Ishikawa (cell line): ENCODE measurements at regions not wholly inside any gene's neighbourhood (a gene's known extent, or its start where the extent isn't known, plus 50 kb on each side); places are given as distances from the start of the nearest gene placed in this dataset.

Source experiments
- CEBPB ChIP-seq: IDR thresholded peaks from 2 replicates; pipeline ENCODE4 v1.6.1; 2012
- CREB1 ChIP-seq: IDR thresholded peaks from 2 replicates; pipeline ENCODE4 v1.6.1; 2012; ENCODE audit warnings: low read depth
- EGR1 ChIP-seq: IDR thresholded peaks from 2 replicates; pipeline ENCODE4 v1.6.1; 2012
- EP300 ChIP-seq: IDR thresholded peaks from 2 replicates; pipeline ENCODE4 v1.6.1; 2012; ENCODE audit warnings: borderline replicate concordance
- FOXM1 ChIP-seq: IDR thresholded peaks from 2 replicates; pipeline ENCODE4 v1.6.1; 2012; ENCODE audit warnings: low read depth, borderline replicate concordance
- NFIC ChIP-seq: IDR thresholded peaks from 2 replicates; pipeline ENCODE4 v1.6.1; 2012
- RAD21 ChIP-seq: IDR thresholded peaks from 2 replicates; pipeline ENCODE4 v1.6.1; 2012; ENCODE audit warnings: low read depth
- TAF1 ChIP-seq: IDR thresholded peaks from 2 replicates; pipeline ENCODE4 v1.6.1; 2012; ENCODE audit warnings: low read depth, mild to moderate bottlenecking
- TCF12 ChIP-seq: IDR thresholded peaks from 2 replicates; pipeline ENCODE4 v1.6.1; 2012; ENCODE audit warnings: low read depth
- TEAD4 ChIP-seq: IDR thresholded peaks from 2 replicates; pipeline ENCODE4 v1.6.1; 2012
- YY1 ChIP-seq: IDR thresholded peaks from 2 replicates; pipeline ENCODE4 v1.6.1; 2012; ENCODE audit warnings: low read depth
- ZBTB7A ChIP-seq: IDR thresholded peaks from 2 replicates; pipeline ENCODE4 v1.6.1; 2012; ENCODE audit warnings: low read depth
- TF ChIP-seq, protein P1 (sequence below): IDR thresholded peaks from 2 replicates; pipeline ENCODE4 v1.6.1; 2012
- TF ChIP-seq, protein P2 (sequence below): IDR thresholded peaks from 2 replicates; pipeline ENCODE4 v1.6.1; 2012
- TF ChIP-seq, protein P3 (sequence below): IDR thresholded peaks from 2 replicates; pipeline ENCODE4 v1.6.1; 2012; ENCODE audit warnings: low read depth, mild to moderate bottlenecking

DNA sequence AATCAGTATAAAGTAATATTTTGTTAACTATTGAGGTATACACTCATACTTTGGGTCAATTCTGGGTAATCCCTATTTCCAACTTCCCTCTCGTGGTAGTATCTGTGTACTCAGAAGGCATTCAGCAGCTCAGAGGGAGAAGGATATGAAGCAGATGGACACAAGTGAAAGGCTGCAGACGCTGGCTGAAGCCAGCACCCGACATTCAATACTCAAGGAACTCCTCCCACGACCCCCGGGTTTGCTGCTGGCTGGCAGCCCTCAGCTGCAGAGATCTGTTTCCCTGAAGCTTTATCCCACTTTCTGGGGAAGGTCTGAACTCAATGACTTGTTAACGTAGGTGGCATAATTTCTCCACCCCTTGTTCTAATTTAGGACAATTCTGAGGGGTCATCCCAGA lies 847.3 kb upstream of the SOX11 start:
- TF ChIP-seq FOXM1 (no peak), CREB1 (no peak), EGR1 (no peak), TAF1 (no peak), NFIC (no peak), RAD21 (no peak), ZBTB7A (no peak), TCF12 (no peak), TEAD4 (no peak), EP300 (no peak), YY1 (no peak), CEBPB (no peak)
- TF ChIP-seq, protein P1, sequence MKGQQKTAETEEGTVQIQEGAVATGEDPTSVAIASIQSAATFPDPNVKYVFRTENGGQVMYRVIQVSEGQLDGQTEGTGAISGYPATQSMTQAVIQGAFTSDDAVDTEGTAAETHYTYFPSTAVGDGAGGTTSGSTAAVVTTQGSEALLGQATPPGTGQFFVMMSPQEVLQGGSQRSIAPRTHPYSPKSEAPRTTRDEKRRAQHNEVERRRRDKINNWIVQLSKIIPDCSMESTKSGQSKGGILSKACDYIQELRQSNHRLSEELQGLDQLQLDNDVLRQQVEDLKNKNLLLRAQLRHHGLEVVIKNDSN: no peak
- TF ChIP-seq, protein P2, sequence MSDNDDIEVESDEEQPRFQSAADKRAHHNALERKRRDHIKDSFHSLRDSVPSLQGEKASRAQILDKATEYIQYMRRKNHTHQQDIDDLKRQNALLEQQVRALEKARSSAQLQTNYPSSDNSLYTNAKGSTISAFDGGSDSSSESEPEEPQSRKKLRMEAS: no peak
- TF ChIP-seq, protein P3, sequence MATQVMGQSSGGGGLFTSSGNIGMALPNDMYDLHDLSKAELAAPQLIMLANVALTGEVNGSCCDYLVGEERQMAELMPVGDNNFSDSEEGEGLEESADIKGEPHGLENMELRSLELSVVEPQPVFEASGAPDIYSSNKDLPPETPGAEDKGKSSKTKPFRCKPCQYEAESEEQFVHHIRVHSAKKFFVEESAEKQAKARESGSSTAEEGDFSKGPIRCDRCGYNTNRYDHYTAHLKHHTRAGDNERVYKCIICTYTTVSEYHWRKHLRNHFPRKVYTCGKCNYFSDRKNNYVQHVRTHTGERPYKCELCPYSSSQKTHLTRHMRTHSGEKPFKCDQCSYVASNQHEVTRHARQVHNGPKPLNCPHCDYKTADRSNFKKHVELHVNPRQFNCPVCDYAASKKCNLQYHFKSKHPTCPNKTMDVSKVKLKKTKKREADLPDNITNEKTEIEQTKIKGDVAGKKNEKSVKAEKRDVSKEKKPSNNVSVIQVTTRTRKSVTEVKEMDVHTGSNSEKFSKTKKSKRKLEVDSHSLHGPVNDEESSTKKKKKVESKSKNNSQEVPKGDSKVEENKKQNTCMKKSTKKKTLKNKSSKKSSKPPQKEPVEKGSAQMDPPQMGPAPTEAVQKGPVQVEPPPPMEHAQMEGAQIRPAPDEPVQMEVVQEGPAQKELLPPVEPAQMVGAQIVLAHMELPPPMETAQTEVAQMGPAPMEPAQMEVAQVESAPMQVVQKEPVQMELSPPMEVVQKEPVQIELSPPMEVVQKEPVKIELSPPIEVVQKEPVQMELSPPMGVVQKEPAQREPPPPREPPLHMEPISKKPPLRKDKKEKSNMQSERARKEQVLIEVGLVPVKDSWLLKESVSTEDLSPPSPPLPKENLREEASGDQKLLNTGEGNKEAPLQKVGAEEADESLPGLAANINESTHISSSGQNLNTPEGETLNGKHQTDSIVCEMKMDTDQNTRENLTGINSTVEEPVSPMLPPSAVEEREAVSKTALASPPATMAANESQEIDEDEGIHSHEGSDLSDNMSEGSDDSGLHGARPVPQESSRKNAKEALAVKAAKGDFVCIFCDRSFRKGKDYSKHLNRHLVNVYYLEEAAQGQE: no peak

DNA sequence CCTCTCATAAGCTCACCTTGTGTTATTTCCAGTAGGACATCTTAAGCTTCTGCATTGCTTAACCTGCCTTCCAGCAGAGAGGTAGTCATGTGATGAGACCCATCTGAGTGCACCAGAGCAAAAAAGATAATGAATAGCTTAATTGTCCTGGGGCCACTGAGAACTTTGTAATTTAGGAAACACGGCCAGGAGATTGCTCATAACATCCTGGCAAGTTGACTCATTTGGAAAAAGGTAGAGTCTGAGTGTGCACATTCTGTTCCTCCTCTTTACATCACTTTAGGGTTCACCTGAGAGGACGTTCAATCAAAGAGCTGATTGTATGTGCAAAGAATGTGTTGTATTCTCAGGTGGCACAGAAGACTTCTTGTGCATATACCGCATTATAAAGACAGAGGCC lies 830.2 kb upstream of the SOX11 start:
- TF ChIP-seq TEAD4 (no peak), EP300 (no peak), EGR1 (no peak), FOXM1 (no peak), TAF1 (no peak), YY1 (no peak), CREB1 (no peak), RAD21 (no peak), NFIC (no peak), ZBTB7A (no peak), TCF12 (no peak), CEBPB (no peak)
- TF ChIP-seq, protein P1: no peak
- TF ChIP-seq, protein P2: no peak
- TF ChIP-seq, protein P3: no peak

DNA sequence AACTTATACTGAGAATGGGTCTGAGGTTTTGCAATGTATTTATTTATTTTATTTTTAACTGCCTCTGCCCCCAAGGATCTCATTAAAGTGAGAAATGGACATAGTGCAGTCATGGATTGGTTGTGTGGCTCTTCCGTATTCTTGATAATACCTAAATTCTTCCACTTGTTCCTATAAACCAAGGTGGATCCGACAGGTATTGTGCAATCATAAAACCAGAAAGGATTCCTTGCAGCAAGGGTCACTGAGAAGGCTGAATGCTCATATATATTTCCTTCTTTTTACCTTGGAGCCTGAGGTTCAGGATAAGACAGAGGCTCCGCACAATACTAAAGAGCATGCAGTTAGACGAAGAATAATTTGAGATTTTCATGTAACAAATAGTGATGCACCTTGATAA lies 826.0 kb upstream of the SOX11 start:
- TF ChIP-seq, protein P3: no peak
- no peak for TF ChIP-seq RAD21
- TF ChIP-seq NFIC: no peak
- no peak for TF ChIP-seq EGR1
- TF ChIP-seq ZBTB7A: no peak
- TF ChIP-seq EP300: no peak
- TF ChIP-seq, protein P2: no peak
- no peak for TF ChIP-seq TEAD4
- no peak for TF ChIP-seq CEBPB
- TF ChIP-seq YY1: no peak
- TF ChIP-seq CREB1: no peak
- TF ChIP-seq FOXM1: no peak
- TF ChIP-seq TAF1: no peak
- no peak for TF ChIP-seq TCF12
- TF ChIP-seq, protein P1: no peak

DNA sequence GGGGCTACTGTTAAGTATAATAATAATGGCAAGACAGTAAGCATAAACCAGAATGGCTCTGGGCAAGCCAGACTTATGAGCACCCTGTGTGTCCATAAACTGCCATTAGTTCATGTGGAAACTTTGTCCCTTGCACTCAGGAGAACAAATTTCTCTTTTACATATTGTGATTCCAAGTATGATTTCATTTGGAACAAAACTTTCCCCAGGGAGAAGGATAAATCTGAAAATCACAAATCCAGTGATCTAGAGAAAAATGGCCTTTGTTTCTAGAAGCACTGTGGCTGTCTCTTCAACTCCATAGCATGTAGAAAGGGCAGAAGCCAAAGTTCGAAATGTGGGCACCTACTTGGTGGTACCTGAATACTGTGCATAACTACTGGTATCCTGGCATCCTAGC lies 823.7 kb upstream of the SOX11 start:
- TF ChIP-seq TAF1 (no peak), TEAD4 (no peak), ZBTB7A (no peak), NFIC (no peak), EP300 (no peak)
- TF ChIP-seq, protein P3: no peak
